Hindlimb muscle (tissue), 1 donor: ENCODE measurements at regions not wholly inside any gene's neighbourhood (a gene's known extent, or its start where the extent isn't known, plus 50 kb on each side); places are given as distances from the start of the nearest gene placed in this dataset.

ENCODE experiments used
- DNase-seq: peaks from one replicate; pipeline ENCODE4 v3.0.0-alpha.2; 2013

DNA sequence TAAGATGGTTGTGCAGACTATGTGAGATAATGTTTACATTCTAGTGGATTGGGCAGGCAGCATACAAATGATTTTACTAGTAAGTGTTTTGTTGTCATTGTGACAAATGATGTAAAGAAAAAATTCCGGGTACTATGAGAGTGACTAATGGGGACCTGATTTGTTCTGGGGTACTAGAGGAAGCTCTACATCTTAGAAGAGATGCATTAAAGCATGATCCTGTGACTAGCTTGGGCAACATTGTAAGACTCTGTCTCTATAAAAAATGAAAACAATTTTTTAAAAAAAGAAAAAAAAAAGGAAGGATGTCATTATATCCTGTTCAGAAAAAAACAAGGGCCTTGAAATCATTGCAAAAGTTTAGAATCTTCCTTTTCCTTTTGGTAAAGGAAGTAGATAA lies 58.1 kb upstream of the MYRIP start:
- no peak for DNase-seq

DNA sequence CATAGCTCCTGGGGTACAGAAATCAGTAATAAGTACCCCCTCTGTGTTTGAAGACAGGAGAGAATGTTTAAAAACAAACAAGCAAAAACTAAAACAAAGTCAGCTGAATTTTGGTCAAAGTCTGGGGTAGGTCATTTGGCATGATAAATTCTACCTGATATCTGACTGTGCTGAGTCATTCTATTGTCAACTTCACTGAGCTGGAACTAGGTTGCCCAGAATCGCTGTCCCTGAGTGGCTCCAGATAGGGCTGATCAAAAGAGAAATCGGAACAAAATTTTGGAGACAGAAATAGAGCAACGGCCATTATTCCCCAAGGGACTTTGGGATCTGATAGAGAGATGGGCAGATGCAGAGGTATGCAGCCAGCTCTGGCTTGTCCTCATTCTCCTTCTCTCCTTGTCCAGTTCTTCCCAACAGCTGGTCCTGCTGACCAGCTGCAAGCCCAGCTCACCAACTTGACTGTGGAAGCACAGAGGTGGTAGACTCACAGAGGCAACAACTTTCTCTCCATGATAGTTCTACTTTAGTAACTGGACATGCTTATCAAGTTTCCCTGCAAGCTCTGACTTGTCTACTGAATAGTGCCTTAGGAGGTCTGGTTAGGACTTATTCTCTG lies 57.3 kb upstream of the MYRIP start:
- no peak for DNase-seq

DNA sequence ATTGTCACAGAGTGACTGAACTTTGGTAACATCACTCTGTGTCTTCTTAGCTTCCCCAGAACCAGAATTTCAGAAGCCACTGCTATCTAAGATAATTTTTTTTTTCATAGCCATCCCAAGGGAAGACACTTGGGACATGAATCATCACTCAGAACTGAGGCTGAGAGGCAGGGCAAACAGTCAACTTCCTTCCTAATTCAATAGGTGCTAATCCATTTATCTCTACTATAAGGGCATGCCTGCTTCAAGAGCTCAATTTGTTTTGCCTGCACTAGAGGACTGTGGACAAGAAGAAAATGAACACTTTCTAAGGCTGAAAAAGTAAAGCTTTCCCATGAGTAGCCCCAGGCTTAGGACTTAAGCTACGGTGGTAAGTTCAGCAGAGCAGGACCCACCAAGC lies 56.7 kb upstream of the MYRIP start:
- DNase-seq, result no peak

DNA sequence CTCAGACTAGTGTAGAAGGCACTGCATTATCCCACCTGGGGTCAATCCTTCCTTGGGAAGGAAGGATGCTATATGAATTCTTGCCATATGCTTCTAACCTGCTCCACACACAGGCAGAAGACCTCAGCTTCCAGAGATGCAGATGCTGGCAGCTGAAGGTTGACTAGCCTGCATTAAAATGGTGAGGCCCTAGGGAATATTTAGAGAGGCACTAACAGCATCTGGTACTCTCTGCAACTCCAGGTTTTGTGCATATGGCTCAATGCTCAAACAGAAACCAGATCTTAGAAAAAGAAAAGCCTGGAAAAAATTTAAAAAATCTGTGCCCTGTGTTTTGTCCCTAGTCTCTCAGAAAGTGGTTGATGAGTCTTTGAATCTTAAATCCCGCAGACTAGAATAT lies 56.0 kb upstream of the MYRIP start:
- no peak for DNase-seq

DNA sequence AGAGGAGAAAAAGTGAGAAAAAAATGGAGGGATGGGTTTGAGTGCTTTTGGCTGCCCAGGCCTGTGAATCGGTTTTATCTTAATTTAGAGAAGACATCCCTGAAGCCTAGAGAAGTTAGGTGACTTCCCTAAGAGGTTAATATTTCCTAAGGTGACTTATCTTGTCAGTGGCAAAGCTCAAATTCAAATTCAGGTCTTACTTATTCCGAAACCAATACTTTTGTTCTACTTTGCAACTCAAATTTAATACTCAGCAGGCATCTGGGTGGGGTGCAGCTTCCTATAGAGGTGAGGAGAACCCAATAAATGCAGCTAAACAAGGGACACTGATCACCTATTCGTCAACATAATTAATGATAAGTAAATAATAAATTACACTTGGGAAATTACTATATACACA lies 54.9 kb upstream of the MYRIP start:
- DNase-seq, result no peak

DNA sequence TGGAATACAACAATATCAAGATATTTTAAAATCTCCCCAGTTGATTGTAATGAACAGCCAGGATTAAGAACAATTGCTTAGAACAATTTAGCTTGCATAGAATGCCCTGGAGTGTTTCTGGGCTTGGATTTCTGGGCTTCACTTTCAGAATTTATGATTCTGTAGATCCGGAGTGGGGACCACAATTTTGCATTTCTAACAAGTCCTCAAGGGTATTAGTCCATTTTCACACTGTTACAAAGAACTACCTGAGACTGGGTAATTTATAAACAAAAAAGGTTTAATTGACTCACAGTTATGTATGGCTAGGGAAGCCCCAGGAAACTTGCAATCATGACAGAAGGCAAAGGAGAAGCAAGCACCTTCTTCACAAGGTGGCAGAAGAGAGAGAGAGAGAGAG lies 54.3 kb upstream of the MYRIP start:
- no peak for DNase-seq

DNA sequence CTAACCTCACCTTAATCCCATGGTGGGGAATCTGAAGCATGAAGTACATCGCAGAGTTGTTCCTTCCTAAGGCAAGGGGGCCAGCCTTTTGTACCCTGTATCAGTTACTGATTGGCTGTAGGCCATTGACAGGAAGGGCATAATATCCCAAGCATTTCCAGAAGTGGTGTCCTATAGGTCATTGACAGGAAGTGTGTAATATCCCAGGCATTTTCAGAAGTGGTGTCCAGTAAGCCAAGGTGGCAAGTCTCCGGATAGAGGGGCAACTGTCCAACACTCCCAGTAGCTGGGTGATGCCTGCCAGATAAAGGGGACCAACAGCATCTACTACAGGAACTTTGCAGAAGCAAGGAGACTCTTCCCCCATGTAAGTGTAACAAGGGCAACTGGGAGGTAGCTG lies 52.1 kb upstream of the MYRIP start:
- no peak for DNase-seq
